ENCODE measurements at regions not wholly inside any gene's neighbourhood (a gene's known extent, or its start where the extent isn't known, plus 50 kb on each side); places are given as distances from the start of the nearest gene placed in this dataset.
A peak's percentile ranks its signal among the peaks of the same experiment; 100 is the strongest.

DNA sequence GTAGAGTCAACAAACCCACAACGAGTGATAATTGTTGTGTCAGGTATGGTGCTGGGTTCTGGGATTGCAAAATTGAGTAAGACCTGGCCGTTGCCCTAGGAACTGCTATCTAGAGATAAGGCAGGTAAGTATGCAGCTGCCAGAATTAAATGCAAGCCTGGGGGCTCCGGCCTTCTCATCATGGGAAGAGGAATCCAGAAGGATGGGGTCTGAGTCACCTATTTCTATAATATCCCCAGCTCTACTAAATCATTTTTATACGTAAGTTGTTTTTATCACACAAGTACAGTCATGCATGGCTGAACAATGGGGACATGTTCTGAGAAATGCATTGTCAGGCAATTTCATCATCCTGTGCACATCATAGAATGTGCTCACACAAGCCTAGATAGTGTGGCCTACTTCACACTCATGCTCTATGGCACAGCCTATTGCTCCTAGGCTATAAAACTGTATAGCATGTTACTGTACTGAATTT is 203.0 kb downstream of the KLF5 start:
- POLR2A ChIA-PET (ENCODE audit: low non-redundant PET): no interaction called here
- CTCF ChIA-PET: no interaction called here
- H3K27ac ChIP-seq: no peak overlapping the region
- TF ChIP-seq, protein P1, sequence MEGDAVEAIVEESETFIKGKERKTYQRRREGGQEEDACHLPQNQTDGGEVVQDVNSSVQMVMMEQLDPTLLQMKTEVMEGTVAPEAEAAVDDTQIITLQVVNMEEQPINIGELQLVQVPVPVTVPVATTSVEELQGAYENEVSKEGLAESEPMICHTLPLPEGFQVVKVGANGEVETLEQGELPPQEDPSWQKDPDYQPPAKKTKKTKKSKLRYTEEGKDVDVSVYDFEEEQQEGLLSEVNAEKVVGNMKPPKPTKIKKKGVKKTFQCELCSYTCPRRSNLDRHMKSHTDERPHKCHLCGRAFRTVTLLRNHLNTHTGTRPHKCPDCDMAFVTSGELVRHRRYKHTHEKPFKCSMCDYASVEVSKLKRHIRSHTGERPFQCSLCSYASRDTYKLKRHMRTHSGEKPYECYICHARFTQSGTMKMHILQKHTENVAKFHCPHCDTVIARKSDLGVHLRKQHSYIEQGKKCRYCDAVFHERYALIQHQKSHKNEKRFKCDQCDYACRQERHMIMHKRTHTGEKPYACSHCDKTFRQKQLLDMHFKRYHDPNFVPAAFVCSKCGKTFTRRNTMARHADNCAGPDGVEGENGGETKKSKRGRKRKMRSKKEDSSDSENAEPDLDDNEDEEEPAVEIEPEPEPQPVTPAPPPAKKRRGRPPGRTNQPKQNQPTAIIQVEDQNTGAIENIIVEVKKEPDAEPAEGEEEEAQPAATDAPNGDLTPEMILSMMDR (conservative IDR thresholded peaks at IDR 0.05; ENCODE audit: low read depth): no peak
- peak; percentile 73 for DNase-seq (ENCODE audit: low spot score)

DNA sequence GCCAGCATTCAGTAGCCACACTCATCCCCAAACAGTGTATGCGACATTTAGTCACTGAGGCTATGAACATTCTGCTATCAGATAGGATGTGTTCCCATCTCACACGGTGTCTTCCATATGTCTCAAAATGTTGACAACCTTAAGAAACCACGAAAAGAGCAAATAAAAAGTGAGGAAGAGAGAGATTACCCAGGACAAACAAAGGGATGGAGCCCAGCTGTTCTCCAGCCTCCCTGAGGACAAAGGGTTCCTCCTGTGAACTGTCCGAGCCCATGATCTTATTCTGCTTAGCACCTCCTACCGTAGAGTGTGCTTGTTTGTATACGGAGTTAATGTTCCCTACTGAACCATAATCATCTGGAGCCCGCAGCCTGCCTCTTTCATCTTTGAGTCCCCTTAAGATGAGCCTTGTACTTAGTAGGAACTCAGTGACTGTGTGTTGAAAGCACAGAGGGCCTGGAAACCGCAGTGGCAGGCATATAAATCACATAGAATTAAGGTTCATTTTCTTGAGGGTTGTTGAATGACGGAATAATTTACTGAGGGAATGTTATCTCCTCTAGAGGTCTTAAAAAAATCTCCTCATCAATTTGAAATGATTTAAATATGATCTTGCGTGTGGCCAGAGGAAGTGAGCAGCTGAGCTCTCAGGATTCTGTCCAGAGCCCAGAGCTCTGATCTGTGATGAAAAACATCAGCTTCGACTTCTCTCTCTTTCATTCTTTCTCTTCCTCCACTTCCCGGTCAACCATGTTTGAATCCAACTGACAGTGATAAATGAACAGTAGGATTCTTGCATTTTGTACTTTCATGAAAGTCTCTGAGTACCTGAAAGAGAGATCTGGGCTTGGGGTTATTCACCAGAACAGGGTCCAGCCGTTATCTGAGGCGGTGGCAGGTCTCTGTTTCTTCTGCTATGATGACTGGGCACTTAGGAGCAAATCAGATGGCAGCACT is 200.5 kb downstream of the KLF5 start:
- ChIA-PET POLR2A (ENCODE audit: low non-redundant PET) (no interaction called here), CTCF (no interaction called here)
- TF ChIP-seq, protein P1 (conservative IDR thresholded peaks at IDR 0.05; ENCODE audit: low read depth): no peak
- no peak overlapping the region for H3K27ac ChIP-seq
- no peak for DNase-seq (ENCODE audit: low spot score)

DNA sequence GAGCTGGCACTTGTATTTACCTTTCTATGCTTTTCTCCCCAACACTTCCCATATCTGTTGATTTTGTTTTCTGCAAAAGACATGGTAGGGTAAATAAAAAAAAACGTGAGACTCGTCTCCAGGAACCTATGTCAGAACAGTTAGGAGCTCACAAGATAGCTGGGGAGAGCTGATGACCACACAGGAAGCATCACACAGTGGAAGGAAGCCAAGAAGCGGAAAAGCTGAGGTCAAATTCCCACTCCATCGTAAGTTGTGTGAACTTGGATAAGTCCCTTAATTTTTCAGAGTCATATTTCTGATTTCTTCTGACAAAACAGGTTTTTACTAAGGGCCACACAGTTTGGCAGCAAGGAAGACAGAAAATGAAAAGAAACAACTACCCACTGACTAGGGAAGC is 199.6 kb downstream of the KLF5 start:
- H3K27ac ChIP-seq: no peak overlapping the region
- CTCF ChIA-PET: interaction anchor here (0.6 kb wide), 1 partner anchor 101 kb away, joined by 4 read pairs; no protein-coding TSS in a partner anchor
- TF ChIP-seq, protein P1 (conservative IDR thresholded peaks at IDR 0.05; ENCODE audit: low read depth): no peak
- POLR2A ChIA-PET (ENCODE audit: low non-redundant PET): no interaction called here
- no peak for DNase-seq (ENCODE audit: low spot score)

DNA sequence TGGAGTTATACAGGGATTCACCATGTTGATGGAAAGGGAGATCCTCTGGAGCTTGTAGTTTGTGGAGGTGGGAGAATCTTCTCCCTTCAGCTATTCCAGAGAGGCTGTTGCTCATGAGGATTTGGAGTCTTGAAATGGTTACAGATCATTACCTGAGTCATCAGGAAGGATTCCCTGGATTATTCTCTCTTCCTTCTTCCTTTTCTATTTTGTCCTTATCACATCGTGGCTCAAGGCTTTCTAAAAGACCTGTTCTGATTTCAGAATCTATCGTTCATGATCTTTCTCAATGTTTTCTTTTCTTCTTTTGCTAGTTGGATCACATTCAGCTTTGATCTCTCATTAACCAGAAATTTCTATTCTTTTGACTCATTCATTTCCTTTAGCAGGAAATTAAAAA is 196.0 kb downstream of the KLF5 start:
- TF ChIP-seq, protein P1 (conservative IDR thresholded peaks at IDR 0.05; ENCODE audit: low read depth): no peak
- no peak overlapping the region for H3K27ac ChIP-seq
- no peak for DNase-seq (ENCODE audit: low spot score)
- POLR2A ChIA-PET (ENCODE audit: low non-redundant PET): no interaction called here
- CTCF ChIA-PET: no interaction called here

DNA sequence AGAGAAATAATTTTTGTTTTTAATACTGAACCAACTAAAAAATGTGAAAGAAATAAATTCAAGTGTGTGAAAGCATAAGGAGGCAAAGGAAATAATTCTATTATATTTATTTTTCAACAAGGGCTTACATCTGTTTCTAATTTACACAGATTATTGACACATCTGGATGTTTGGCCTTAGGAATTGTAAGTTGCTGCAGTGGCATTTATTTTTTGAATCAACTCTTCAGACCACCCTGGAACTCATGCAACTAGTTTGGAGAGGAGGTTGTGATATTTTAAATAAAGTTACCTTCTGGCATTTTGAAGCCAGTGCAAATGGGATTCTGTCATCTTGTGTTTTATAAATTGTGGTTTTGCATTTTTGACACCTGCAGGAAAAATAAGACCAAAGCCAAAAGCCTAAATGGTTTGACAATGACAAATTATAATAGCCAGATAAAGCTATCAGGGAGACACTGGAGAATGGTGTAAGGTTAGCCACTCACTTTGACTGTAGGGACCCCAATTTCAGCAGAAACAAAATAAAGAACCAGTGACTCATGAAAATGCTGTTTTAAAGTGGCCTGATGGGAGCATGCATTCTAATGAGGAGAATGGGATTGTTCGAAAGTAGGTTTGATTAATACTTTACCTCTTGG is 192.9 kb downstream of the KLF5 start:
- ChIA-PET POLR2A (ENCODE audit: low non-redundant PET) (no interaction called here), CTCF (no interaction called here)
- no peak overlapping the region for H3K27ac ChIP-seq
- DNase-seq (ENCODE audit: low spot score): no peak
- TF ChIP-seq, protein P1 (conservative IDR thresholded peaks at IDR 0.05; ENCODE audit: low read depth): no peak

DNA sequence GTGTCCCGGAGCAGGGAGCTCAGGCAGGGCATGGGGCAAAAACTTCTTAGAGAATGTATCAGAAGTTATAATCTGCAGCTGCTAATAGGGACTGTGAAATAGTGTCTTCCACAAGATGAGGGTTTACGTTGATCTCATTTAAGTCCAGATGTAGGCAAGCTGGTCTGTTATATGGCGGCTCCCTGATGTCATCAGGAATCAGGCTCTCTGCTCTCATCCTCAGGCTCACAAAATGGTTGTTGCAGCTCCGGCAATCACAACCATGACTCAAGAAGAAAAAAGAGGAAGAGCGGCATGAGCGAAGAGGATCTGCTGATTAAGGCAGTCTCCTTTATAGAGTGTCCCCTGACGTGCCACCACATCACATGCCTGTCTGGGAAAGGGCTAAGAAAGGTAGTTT is 191.3 kb downstream of the KLF5 start:
- TF ChIP-seq, protein P1 (conservative IDR thresholded peaks at IDR 0.05; ENCODE audit: low read depth): no peak
- ChIA-PET CTCF (no interaction called here), POLR2A (ENCODE audit: low non-redundant PET) (no interaction called here)
- no peak for DNase-seq (ENCODE audit: low spot score)
- H3K27ac ChIP-seq: no peak overlapping the region

Data from RWPE1 (cell line).